ENCODE measurements at regions not wholly inside any gene's neighbourhood (a gene's known extent, or its start where the extent isn't known, plus 50 kb on each side); places are given as distances from the start of the nearest gene placed in this dataset.

DNA sequence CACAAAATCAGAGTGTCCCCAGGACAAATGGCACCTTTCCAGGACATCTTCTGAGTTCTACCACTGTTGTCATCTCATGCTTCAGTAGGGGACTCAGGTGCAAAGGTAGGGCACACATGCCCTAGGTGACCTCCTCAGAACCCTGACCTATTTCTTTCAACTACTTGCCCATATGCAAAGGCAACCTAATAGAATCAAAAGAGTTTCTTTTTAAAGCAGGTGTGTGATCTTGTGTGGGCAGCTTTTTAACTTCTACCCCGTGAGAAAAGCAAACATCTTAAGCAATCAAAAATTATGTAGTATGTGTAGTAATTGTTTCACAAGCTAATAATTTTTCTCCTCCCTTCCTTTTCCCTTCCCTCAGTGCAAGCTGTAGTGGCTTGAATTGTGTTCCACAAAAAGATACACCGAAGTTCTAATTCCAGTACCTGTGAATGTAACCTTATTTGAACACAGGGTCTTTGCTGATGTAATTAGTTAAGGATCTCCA lies 333.1 kb downstream of the RND3 start:
- no peak for DNase-seq (ENCODE audit: low read depth)
- no peak overlapping the region for H3K4me3 ChIP-seq (ENCODE audit: low read depth, low read length)
- TF ChIP-seq, protein P1, sequence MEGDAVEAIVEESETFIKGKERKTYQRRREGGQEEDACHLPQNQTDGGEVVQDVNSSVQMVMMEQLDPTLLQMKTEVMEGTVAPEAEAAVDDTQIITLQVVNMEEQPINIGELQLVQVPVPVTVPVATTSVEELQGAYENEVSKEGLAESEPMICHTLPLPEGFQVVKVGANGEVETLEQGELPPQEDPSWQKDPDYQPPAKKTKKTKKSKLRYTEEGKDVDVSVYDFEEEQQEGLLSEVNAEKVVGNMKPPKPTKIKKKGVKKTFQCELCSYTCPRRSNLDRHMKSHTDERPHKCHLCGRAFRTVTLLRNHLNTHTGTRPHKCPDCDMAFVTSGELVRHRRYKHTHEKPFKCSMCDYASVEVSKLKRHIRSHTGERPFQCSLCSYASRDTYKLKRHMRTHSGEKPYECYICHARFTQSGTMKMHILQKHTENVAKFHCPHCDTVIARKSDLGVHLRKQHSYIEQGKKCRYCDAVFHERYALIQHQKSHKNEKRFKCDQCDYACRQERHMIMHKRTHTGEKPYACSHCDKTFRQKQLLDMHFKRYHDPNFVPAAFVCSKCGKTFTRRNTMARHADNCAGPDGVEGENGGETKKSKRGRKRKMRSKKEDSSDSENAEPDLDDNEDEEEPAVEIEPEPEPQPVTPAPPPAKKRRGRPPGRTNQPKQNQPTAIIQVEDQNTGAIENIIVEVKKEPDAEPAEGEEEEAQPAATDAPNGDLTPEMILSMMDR (conservative IDR thresholded peaks at IDR 0.05; ENCODE audit: low read depth, low read length), result no peak

DNA sequence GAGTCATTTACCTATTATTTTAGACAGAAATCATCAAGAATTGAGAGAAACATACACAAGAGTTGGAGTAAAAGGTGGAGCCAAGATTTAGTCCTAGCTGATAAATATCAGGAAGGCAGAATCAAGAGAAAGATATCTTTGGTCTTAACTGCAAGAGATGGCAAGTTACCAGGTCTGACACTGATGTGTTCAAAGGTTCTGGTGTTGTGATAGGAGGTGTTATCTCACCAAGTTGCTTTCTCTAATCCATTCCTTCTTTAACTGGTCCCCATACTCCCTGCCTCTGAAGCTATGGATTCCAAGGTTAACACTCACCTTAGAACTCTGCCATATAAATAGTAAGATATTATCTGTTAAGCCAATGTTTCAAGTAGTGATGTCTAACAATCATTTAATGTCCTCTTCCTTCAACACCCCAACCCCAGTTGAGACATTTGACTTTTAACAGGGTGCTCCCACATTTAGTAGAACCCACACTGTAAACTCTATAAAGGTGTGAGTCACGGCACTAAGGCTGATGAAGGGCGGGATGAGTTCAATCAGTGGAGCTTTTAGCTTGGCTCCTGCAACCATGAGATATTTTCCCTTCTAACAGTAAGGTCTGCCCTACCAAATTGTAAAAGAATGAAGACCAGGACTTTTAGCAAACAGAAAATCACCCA lies 333.7 kb downstream of the RND3 start:
- H3K4me3 ChIP-seq (ENCODE audit: low read depth, low read length), result no peak overlapping the region
- TF ChIP-seq, protein P1 (conservative IDR thresholded peaks at IDR 0.05; ENCODE audit: low read depth, low read length), result no peak
- no peak for DNase-seq (ENCODE audit: low read depth)

DNA sequence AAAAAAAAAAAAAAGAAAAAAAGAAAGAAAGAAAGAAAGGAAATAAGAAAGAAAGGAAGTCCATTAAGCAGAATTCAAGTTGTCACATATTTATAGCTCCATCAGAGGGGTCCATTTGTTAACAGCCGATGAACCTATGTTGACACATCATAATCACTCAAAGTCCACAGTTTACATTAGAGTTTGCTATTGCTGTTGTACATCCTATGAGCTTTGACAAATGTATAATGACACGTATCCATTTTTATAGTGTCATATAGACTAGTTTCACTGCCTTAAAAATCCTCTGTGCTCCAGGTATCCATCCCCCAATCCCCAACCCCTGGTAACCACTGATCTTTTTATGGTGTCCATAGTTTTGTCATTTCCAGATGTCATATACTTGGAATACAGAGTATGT lies 335.2 kb downstream of the RND3 start:
- DNase-seq (ENCODE audit: low read depth), result no peak
- TF ChIP-seq, protein P1 (conservative IDR thresholded peaks at IDR 0.05; ENCODE audit: low read depth, low read length), result no peak
- no peak overlapping the region for H3K4me3 ChIP-seq (ENCODE audit: low read depth, low read length)

DNA sequence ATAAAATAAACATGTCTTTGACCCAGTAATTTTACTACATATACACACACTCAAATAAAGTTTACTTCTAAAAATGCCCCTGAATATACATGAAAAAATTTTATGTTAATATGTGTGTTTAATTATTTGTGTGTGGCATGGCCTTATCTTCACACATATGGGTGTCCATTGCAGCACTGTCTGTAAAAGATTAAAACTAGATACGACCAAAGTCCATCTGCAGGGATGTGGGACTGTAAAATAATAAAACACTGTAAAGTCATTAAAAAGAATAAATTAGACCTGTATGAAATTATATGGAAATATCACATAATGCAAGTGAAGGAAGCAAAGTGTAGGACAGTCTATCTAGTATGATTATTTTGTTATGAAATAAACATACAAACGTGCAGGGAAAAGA lies 337.3 kb downstream of the RND3 start:
- no peak overlapping the region for H3K4me3 ChIP-seq (ENCODE audit: low read depth, low read length)
- DNase-seq (ENCODE audit: low read depth), result no peak
- TF ChIP-seq, protein P1 (conservative IDR thresholded peaks at IDR 0.05; ENCODE audit: low read depth, low read length), result no peak

DNA sequence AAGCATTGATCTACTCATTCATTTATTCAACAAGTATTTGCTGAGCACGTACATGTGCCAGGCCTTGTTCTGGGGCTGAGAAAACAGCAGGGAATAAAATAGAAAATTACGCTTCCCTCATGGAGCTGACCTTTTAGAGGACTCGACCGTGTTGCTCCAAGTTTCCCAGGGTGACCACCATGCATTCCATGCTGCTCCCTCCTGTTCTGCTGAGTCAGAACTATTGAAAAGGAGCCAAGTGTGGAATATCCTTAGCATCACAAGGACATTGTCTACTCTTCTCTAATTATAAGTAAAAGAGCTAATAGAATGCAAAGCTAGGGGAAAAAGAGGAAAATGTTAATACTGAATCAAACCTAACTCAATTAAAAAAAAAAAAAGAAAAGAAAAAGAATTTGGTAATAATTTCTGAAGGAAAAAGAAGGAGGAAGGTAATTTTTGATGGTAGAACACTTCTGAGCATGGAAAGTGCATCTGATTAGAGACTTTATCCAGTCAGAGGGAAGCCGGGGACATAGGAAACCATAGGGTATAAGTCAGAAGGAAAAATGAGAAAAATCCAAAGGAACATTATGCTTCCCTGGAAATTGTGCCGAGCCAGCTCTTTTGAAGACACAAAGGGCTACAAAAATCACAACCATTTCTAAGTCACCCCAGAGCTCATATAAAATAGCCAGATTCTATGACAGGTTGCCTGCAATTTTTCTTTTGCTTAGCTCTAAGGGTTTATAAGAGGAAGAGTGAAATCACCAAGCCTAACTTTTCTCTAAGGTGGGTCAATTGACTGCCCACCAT lies 339.4 kb downstream of the RND3 start:
- peak; percentile 78 for DNase-seq (ENCODE audit: low read depth)
- TF ChIP-seq, protein P1 (conservative IDR thresholded peaks at IDR 0.05; ENCODE audit: low read depth, low read length), result no peak
- H3K4me3 ChIP-seq (ENCODE audit: low read depth, low read length), result no peak overlapping the region

DNA sequence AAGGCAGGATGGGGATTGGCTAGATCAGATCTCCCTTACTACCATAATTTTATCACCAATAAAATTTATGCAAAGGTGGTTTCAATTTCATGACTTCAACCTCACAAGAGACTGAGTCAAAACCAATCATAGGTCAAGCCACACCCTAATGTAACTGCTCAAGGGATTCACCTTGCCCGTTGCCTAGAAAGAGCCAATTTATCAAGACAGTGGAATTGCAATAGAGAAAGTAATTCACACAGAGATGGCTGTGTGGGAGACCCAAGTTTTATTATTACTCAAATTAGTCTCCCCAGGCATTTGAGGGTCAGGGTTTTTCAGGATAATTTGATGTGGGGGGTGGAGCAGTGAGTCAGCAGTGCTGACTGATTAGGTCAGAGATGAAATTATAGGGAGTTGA lies 340.6 kb downstream of the RND3 start:
- no peak for DNase-seq (ENCODE audit: low read depth)
- no peak overlapping the region for H3K4me3 ChIP-seq (ENCODE audit: low read depth, low read length)
- TF ChIP-seq, protein P1 (conservative IDR thresholded peaks at IDR 0.05; ENCODE audit: low read depth, low read length), result no peak
